Hepatocyte (in vitro differentiated cells): ENCODE measurements at regions not wholly inside any gene's neighbourhood (a gene's known extent, or its start where the extent isn't known, plus 50 kb on each side); places are given as distances from the start of the nearest gene placed in this dataset.
"Not testable (repeated sequence)": the region's sequence is repeated elsewhere in the genome, so short reads cannot be mapped to it uniquely, and the experiment has no call there.

Experiments used
- DNase-seq: peaks from one replicate; pipeline ENCODE4 v3.0.0-alpha.2; 2016; ENCODE audit warnings: low spot score
- H2AFZ ChIP-seq: fragments of 200-600 bp; sonication (generic); 2 replicates; pipeline ENCODE4 v1.6.0; 2016; ENCODE audit warnings: antibody characterized with exemption, mild to moderate bottlenecking
- H3K27ac ChIP-seq: fragments of 200-600 bp; sonication (generic); 2 replicates; pipeline ENCODE4 v1.5.1; 2016; ENCODE audit warnings: mild to moderate bottlenecking
- H3K27me3 ChIP-seq: fragments of 200-600 bp; sonication (generic); 2 replicates; pipeline ENCODE4 v1.6.1; 2016
- H3K36me3 ChIP-seq: fragments of 200-600 bp; sonication (generic); replicated peaks from 2 replicates; pipeline ENCODE4 v1.5.1; 2016; ENCODE audit warnings: low read depth; ENCODE audit not compliant: insufficient read depth
- H3K4me1 ChIP-seq: fragments of 200-600 bp; sonication (generic); 2 replicates; pipeline ENCODE4 v1.5.1; 2016; ENCODE audit warnings: mild to moderate bottlenecking, moderate library complexity; ENCODE audit not compliant: insufficient read depth
- H3K4me2 ChIP-seq: fragments of 200-600 bp; sonication (generic); 2 replicates; pipeline ENCODE4 v1.6.0; 2016
- H3K4me3 ChIP-seq: fragments of 200-600 bp; sonication (generic); 2 replicates; pipeline ENCODE4 v1.5.1; 2016; ENCODE audit warnings: mild to moderate bottlenecking
- H3K79me2 ChIP-seq: fragments of 200-600 bp; sonication (generic); 2 replicates; pipeline ENCODE4 v1.6.0; 2017; ENCODE audit warnings: mild to moderate bottlenecking
- H3K9me2 ChIP-seq: fragments of 200-600 bp; sonication (generic); replicated peaks from 2 replicates; pipeline ENCODE4 v1.6.0; 2017; ENCODE audit warnings: mild to moderate bottlenecking; ENCODE audit not compliant: insufficient read depth
- H3K9me3 ChIP-seq: fragments of 200-600 bp; sonication (generic); 2 replicates; pipeline ENCODE4 v1.5.1; 2016; ENCODE audit warnings: low read depth, mild to moderate bottlenecking
- H4K20me1 ChIP-seq: fragments of 200-600 bp; sonication (generic); 2 replicates; pipeline ENCODE4 v1.6.0; 2016; ENCODE audit warnings: mild to moderate bottlenecking; ENCODE audit not compliant: insufficient read depth, poor library complexity, severe bottlenecking
- CTCF ChIP-seq: fragments of 200-600 bp; sonication (generic); IDR thresholded peaks from 2 replicates; pipeline ENCODE4 v1.5.1; 2016; ENCODE audit warnings: antibody characterized with exemption, mild to moderate bottlenecking; ENCODE audit not compliant: poor library complexity
- EZH2 ChIP-seq: fragments of 200-600 bp; sonication (generic); IDR thresholded peaks from 2 replicates; pipeline ENCODE4 v1.6.1; 2016; ENCODE audit warnings: antibody characterized with exemption, mild to moderate bottlenecking, borderline replicate concordance
- EZH2phosphoT487 ChIP-seq: fragments of 200-600 bp; sonication (generic); IDR thresholded peaks from one replicate; pipeline ENCODE4 v1.6.1; 2018; ENCODE audit warnings: antibody characterized with exemption, mild to moderate bottlenecking, low read depth, moderate library complexity; ENCODE audit not compliant: unreplicated experiment, severe bottlenecking
- WGBS: methylation state at CpG from one replicate; pipeline ENCODE4 v1.1.6; 2016; ENCODE audit warnings: low lambda C conversion rate; ENCODE audit errors: missing lambda C conversion rate; 5-methylcytosine and 5-hydroxymethylcytosine counted together

GRCh38 chr3:112718516-112718915, 77.6 kb upstream of the CCDC80 start:
- no peak for TF ChIP-seq CTCF
- no peak for TF ChIP-seq EZH2phosphoT487
- no peak for TF ChIP-seq EZH2
- H3K4me3 ChIP-seq: no peak overlapping the region
- H2AFZ ChIP-seq: no peak overlapping the region
- no peaks in the 10 kb centered on the region for H3K4me1 ChIP-seq
- H3K79me2 ChIP-seq: no peaks in the 10 kb centered on the region
- H3K27me3 ChIP-seq: no peaks in the 10 kb centered on the region
- WGBS: 75% methylated on average over 1 of the region's 1 CpG
- H4K20me1 ChIP-seq: no peaks in the 10 kb centered on the region
- DNase-seq: no peak
- H3K36me3 ChIP-seq: no peaks in the 10 kb centered on the region
- H3K9me2 ChIP-seq: no peaks in the 10 kb centered on the region
- no peaks in the 10 kb centered on the region for H3K9me3 ChIP-seq
- no peak overlapping the region for H3K4me2 ChIP-seq
- H3K27ac ChIP-seq: no peak overlapping the region

- Histone ChIP-seq H2AFZ (no peak overlapping the region), H3K27me3 (no peaks in the 10 kb centered on the region), H3K79me2 (no peaks in the 10 kb centered on the region), H3K4me2 (no peak overlapping the region), H3K27ac (no peak overlapping the region), H3K4me1 (no peaks in the 10 kb centered on the region), H4K20me1 (no peaks in the 10 kb centered on the region), H3K36me3 (no peaks in the 10 kb centered on the region), H3K4me3 (no peak overlapping the region), H3K9me3 (no peaks in the 10 kb centered on the region), H3K9me2 (no peaks in the 10 kb centered on the region)
- TF ChIP-seq EZH2: no peak
- no peak for TF ChIP-seq EZH2phosphoT487
- no peak for TF ChIP-seq CTCF
- no peak for DNase-seq
These were observed 69.0 kb upstream of the CCDC80 start for GRCh38 chr3:112709911-112710310.

- no peak for DNase-seq
- H3K27me3 ChIP-seq: no peaks in the 10 kb centered on the region
- no peak overlapping the region for H3K4me3 ChIP-seq
- H3K36me3 ChIP-seq: no peaks in the 10 kb centered on the region
- H2AFZ ChIP-seq: no peak overlapping the region
- H3K9me2 ChIP-seq: no peaks in the 10 kb centered on the region
- no peak for TF ChIP-seq EZH2
- no peaks in the 10 kb centered on the region for H3K79me2 ChIP-seq
- no peak overlapping the region for H3K4me2 ChIP-seq
- H3K27ac ChIP-seq: no peak overlapping the region
- no peaks in the 10 kb centered on the region for H3K9me3 ChIP-seq
- WGBS: 75% methylated on average over 4 of the region's 4 CpGs
- H4K20me1 ChIP-seq: no peaks in the 10 kb centered on the region
- no peaks in the 10 kb centered on the region for H3K4me1 ChIP-seq
These were observed 58.6 kb upstream of the CCDC80 start for GRCh38 chr3:112699436-112699978.

- H3K9me2 ChIP-seq: not testable (repeated sequence)
These were observed 57.5 kb upstream of the CCDC80 start for GRCh38 chr3:112698442-112698841.

GRCh38 chr3:112696244-112696643, 55.3 kb upstream of the CCDC80 start:
- DNase-seq, H3K36me3 ChIP-seq, H2AFZ ChIP-seq, H3K79me2 ChIP-seq, H3K4me1 ChIP-seq, H3K9me2 ChIP-seq, H3K9me3 ChIP-seq, H4K20me1 ChIP-seq, H3K4me3 ChIP-seq, H3K27ac ChIP-seq, H3K4me2 ChIP-seq, H3K27me3 ChIP-seq: not testable (repeated sequence)
- 80% methylated on average over 3 of the region's 3 CpGs for WGBS

More at GRCh38 chr3:112698442-112698841, 57.5 kb upstream of the CCDC80 start:
- H3K36me3 ChIP-seq, DNase-seq, H2AFZ ChIP-seq, H3K4me3 ChIP-seq, H3K27ac ChIP-seq, H3K9me3 ChIP-seq, H3K4me2 ChIP-seq, H3K79me2 ChIP-seq, H4K20me1 ChIP-seq, H3K4me1 ChIP-seq, H3K27me3 ChIP-seq: not testable (repeated sequence)
- 93% methylated on average over 2 of the region's 2 CpGs for WGBS

- 83% methylated on average over 3 of the region's 3 CpGs for WGBS
- not testable (repeated sequence) for H3K4me2 ChIP-seq, H3K9me2 ChIP-seq, H4K20me1 ChIP-seq, H3K36me3 ChIP-seq, DNase-seq, H3K79me2 ChIP-seq, H2AFZ ChIP-seq, H3K9me3 ChIP-seq, H3K27me3 ChIP-seq, H3K4me1 ChIP-seq, H3K27ac ChIP-seq, H3K4me3 ChIP-seq
These were observed 54.6 kb upstream of the CCDC80 start for GRCh38 chr3:112695377-112696108.

GRCh38 chr3:112694906-112695305, 54.0 kb upstream of the CCDC80 start:
- H2AFZ ChIP-seq, H3K9me2 ChIP-seq, H4K20me1 ChIP-seq, H3K27me3 ChIP-seq, H3K4me3 ChIP-seq, H3K9me3 ChIP-seq, H3K4me1 ChIP-seq, DNase-seq, H3K79me2 ChIP-seq, H3K36me3 ChIP-seq, H3K4me2 ChIP-seq, H3K27ac ChIP-seq: not testable (repeated sequence)
- WGBS: 100% methylated on average over 2 of the region's 2 CpGs
